ENCODE measurements at regions not wholly inside any gene's neighbourhood (a gene's known extent, or its start where the extent isn't known, plus 50 kb on each side); places are given as distances from the start of the nearest gene placed in this dataset.

- no peak for TF ChIP-seq CTCF (conservative IDR thresholded peaks at IDR 0.05; ENCODE audit: low read depth, low read length)
- TF ChIP-seq EZH2 (IDR thresholded peaks at IDR 0.05; ENCODE audit: low read length, unreplicated experiment), result no peak
Observed at GRCh38 chr13:109281017-109281902, 505.1 kb downstream of the IRS2 start.

Data from PC-3 (cell line).